Testis (tissue), 2 donors: ENCODE measurements at regions not wholly inside any gene's neighbourhood (a gene's known extent, or its start where the extent isn't known, plus 50 kb on each side); places are given as distances from the start of the nearest gene placed in this dataset.

Experiments
- POLR2A ChIP-seq: fragments of 450-650 bp; IDR thresholded peaks from one replicate; pipeline ENCODE4 v1.6.1; 2017; ENCODE audit warnings: antibody characterized with exemption, mild to moderate bottlenecking, moderate library complexity
- TF ChIP-seq, protein P1 (sequence below), 3 experiments: fragments of 450-650 bp in 2 of 3; fragments of 200-600 bp in 1 of 3; sonication (generic) in 1 of 3; IDR thresholded peaks; one replicate each; pipeline ENCODE4 v1.5.1; 2016 to 2019; ENCODE audit warnings: antibody characterized with exemption in 3 of 3, mild to moderate bottlenecking in 2 of 3, moderate library complexity in 1 of 3

DNA sequence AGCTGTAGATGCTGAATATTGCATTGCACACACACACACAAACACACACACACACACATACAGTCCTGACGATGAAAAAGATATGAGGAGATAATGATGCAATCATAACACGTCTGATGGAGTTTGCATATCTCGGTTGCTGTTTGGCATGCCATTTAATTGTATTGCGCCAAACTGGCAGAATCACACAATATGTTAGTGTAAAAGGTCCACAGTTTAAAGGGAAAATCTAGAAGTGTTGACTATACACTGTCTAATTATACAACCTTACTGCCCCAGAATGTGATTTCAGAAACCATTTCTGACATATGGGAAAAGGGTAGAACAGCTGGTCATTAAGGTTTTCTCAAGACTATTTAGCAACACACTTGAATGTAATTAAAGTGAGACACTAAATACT lies 123.7 kb upstream of the PROX1 start:
- TF ChIP-seq, protein P1, sequence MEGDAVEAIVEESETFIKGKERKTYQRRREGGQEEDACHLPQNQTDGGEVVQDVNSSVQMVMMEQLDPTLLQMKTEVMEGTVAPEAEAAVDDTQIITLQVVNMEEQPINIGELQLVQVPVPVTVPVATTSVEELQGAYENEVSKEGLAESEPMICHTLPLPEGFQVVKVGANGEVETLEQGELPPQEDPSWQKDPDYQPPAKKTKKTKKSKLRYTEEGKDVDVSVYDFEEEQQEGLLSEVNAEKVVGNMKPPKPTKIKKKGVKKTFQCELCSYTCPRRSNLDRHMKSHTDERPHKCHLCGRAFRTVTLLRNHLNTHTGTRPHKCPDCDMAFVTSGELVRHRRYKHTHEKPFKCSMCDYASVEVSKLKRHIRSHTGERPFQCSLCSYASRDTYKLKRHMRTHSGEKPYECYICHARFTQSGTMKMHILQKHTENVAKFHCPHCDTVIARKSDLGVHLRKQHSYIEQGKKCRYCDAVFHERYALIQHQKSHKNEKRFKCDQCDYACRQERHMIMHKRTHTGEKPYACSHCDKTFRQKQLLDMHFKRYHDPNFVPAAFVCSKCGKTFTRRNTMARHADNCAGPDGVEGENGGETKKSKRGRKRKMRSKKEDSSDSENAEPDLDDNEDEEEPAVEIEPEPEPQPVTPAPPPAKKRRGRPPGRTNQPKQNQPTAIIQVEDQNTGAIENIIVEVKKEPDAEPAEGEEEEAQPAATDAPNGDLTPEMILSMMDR (IDR thresholded peaks at IDR 0.05), result no peak
- TF ChIP-seq POLR2A, result no peak
